ENCODE measurements at regions not wholly inside any gene's neighbourhood (a gene's known extent, or its start where the extent isn't known, plus 50 kb on each side); places are given as distances from the start of the nearest gene placed in this dataset.
A peak's percentile ranks its signal among the peaks of the same experiment; 100 is the strongest.

DNA sequence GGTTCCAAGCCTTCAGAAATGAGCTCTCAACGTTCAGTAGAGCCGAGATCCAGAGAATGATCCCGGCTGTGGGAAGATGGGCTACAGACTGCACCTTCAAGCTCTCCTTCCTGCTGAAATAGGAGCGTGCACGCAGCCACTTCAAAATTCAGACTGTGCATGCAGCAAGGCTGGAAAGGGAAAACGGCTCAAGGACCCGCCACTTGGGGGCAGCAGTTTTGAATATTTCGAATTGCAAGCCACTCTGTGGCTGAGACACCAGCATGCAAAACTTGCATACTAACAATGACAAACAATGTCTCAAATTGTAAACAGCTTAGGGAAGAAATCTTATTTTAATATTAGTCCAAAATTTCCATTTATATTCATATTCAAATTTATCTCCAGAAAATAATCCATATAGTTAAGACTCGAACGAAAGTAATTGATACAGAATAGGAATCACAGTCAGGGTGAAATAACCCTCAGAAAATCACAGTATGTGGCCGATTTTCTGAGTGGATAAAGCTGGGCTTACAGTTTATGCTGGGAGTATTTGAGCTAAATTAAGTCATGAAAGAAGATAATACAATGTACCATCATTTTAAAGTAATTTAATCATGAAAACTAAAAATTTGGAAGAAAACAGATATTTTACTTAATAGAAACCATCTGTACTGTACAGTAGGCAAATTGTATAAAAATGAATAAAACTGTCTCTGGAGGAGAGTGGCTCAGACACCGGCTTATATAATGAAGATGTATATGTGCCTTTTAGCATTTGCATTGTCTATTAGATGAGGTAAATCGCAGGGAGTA lies 137.9 kb upstream of the MKI67 start:
- Histone ChIP-seq H3K9me2 (ENCODE audit: insufficient read depth, low read length) (no peaks in the 10 kb centered on the region), H3K9ac (ENCODE audit: low read length) (no peak overlapping the region), H3K36me3 (ENCODE audit: insufficient read depth, low read length) (no peaks in the 10 kb centered on the region), H4K20me1 (ENCODE audit: insufficient read depth) (no peaks in the 10 kb centered on the region), H3K79me2 (replicated peaks; ENCODE audit: insufficient read depth, low read length) (no peaks in the 10 kb centered on the region), H3F3A (ENCODE audit: insufficient read depth, low read length, poor library complexity, severe bottlenecking) (no peaks in the 10 kb centered on the region), H3K4me2 (ENCODE audit: low read length) (no peak overlapping the region), H3K27me3 (ENCODE audit: insufficient read depth, low read depth, low read length) (no peaks in the 10 kb centered on the region), H3K9me3 (ENCODE audit: low read length) (no peaks in the 10 kb centered on the region), H3K4me3 (ENCODE audit: low read length) (no peak overlapping the region), H3K27ac (ENCODE audit: low read length) (no peak overlapping the region), H2AFZ (ENCODE audit: low read depth, low read length) (no peak overlapping the region)
- TF ChIP-seq EP300 (conservative IDR thresholded peaks at IDR 0.05; ENCODE audit: poor library complexity, severe bottlenecking): no peak
- TF ChIP-seq, protein P1, sequence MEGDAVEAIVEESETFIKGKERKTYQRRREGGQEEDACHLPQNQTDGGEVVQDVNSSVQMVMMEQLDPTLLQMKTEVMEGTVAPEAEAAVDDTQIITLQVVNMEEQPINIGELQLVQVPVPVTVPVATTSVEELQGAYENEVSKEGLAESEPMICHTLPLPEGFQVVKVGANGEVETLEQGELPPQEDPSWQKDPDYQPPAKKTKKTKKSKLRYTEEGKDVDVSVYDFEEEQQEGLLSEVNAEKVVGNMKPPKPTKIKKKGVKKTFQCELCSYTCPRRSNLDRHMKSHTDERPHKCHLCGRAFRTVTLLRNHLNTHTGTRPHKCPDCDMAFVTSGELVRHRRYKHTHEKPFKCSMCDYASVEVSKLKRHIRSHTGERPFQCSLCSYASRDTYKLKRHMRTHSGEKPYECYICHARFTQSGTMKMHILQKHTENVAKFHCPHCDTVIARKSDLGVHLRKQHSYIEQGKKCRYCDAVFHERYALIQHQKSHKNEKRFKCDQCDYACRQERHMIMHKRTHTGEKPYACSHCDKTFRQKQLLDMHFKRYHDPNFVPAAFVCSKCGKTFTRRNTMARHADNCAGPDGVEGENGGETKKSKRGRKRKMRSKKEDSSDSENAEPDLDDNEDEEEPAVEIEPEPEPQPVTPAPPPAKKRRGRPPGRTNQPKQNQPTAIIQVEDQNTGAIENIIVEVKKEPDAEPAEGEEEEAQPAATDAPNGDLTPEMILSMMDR (IDR thresholded peaks at IDR 0.05; ENCODE audit: poor library complexity, severe bottlenecking): peak; percentile 79
- TF ChIP-seq REST (IDR thresholded peaks at IDR 0.05; ENCODE audit: borderline replicate concordance): no peak
- TF ChIP-seq EZH2 (IDR thresholded peaks at IDR 0.05; ENCODE audit: borderline replicate concordance, insufficient read depth, low read length, poor library complexity, severe bottlenecking): no peak
- TF ChIP-seq MXI1 (conservative IDR thresholded peaks at IDR 0.05; ENCODE audit: poor library complexity, severe bottlenecking): no peak
- no peak for TF ChIP-seq POLR2AphosphoS5 (IDR thresholded peaks at IDR 0.05)
- peak; percentile 79 for TF ChIP-seq SMC3 (conservative IDR thresholded peaks at IDR 0.05; ENCODE audit: poor library complexity)
- peak; percentile 78 for TF ChIP-seq RAD21 (conservative IDR thresholded peaks at IDR 0.05)
- TF ChIP-seq TAF1 (IDR thresholded peaks at IDR 0.05; ENCODE audit: low read depth): no peak

- H2AFZ ChIP-seq (ENCODE audit: low read depth, low read length): no peak overlapping the region
- no peaks in the 10 kb centered on the region for H3K27me3 ChIP-seq (ENCODE audit: insufficient read depth, low read depth, low read length)
- no peak overlapping the region for H3K27ac ChIP-seq (ENCODE audit: low read length)
- no peaks in the 10 kb centered on the region for H3K36me3 ChIP-seq (ENCODE audit: insufficient read depth, low read length)
- no peaks in the 10 kb centered on the region for H4K20me1 ChIP-seq (ENCODE audit: insufficient read depth)
- no peak overlapping the region for H3K4me2 ChIP-seq (ENCODE audit: low read length)
- no peaks in the 10 kb centered on the region for H3K9me3 ChIP-seq (ENCODE audit: low read length)
- H3K79me2 ChIP-seq (replicated peaks; ENCODE audit: insufficient read depth, low read length): no peaks in the 10 kb centered on the region
- H3K9me2 ChIP-seq (ENCODE audit: insufficient read depth, low read length): no peaks in the 10 kb centered on the region
- no peak overlapping the region for H3K9ac ChIP-seq (ENCODE audit: low read length)
- TF ChIP-seq POLR2AphosphoS5 (IDR thresholded peaks at IDR 0.05): no peak
- no peak for TF ChIP-seq EP300 (conservative IDR thresholded peaks at IDR 0.05; ENCODE audit: poor library complexity, severe bottlenecking)
- no peak for TF ChIP-seq EZH2 (IDR thresholded peaks at IDR 0.05; ENCODE audit: borderline replicate concordance, insufficient read depth, low read length, poor library complexity, severe bottlenecking)
- TF ChIP-seq SMC3 (conservative IDR thresholded peaks at IDR 0.05; ENCODE audit: poor library complexity): no peak
- no peak for TF ChIP-seq RAD21 (conservative IDR thresholded peaks at IDR 0.05)
- TF ChIP-seq TAF1 (IDR thresholded peaks at IDR 0.05; ENCODE audit: low read depth): no peak
- TF ChIP-seq, protein P1 (IDR thresholded peaks at IDR 0.05; ENCODE audit: poor library complexity, severe bottlenecking): no peak
- TF ChIP-seq REST (IDR thresholded peaks at IDR 0.05; ENCODE audit: borderline replicate concordance): no peak
- TF ChIP-seq MXI1 (conservative IDR thresholded peaks at IDR 0.05; ENCODE audit: poor library complexity, severe bottlenecking): no peak
- H3K4me3 ChIP-seq (ENCODE audit: low read length): no peak overlapping the region
- H3F3A ChIP-seq (ENCODE audit: insufficient read depth, low read length, poor library complexity, severe bottlenecking): no peaks in the 10 kb centered on the region
Measured at GRCh38 chr10:128265596-128265995, 139.4 kb upstream of the MKI67 start.
